ENCODE measurements at regions not wholly inside any gene's neighbourhood (a gene's known extent, or its start where the extent isn't known, plus 50 kb on each side); places are given as distances from the start of the nearest gene placed in this dataset.
A peak's percentile ranks its signal among the peaks of the same experiment; 100 is the strongest.

- Histone ChIP-seq H3K9me3 (no peaks in the 10 kb centered on the region), H3K36me3 (no peaks in the 10 kb centered on the region), H3K27ac (no peak overlapping the region), H3K4me3 (no peak overlapping the region), H3K27me3 (no peaks in the 10 kb centered on the region), H3K4me1 (no peaks in the 10 kb centered on the region)
- intact Hi-C loops (cut with DNase I): no loop called here
- TF ChIP-seq CTCF (IDR thresholded peaks at IDR 0.05): no peak
- DNase-seq (ENCODE audit: low spot score in 2 of 2): no peak
Measured at GRCh38 chr11:116071241-116071640, 567.0 kb upstream of the CADM1 start.

GRCh38 chr11:116070520-116070919 lies 566.3 kb upstream of the CADM1 start:
- intact Hi-C loops (cut with DNase I): no loop called here
- Histone ChIP-seq H3K9me3 (no peaks in the 10 kb centered on the region), H3K4me1 (no peaks in the 10 kb centered on the region), H3K27me3 (no peaks in the 10 kb centered on the region), H3K36me3 (no peaks in the 10 kb centered on the region), H3K4me3 (no peak overlapping the region), H3K27ac (no peak overlapping the region)
- DNase-seq (ENCODE audit: low spot score in 2 of 2): no peak
- no peak for TF ChIP-seq CTCF (IDR thresholded peaks at IDR 0.05)

GRCh38 chr11:116066777-116067176 lies 562.6 kb upstream of the CADM1 start:
- intact Hi-C loops (cut with DNase I): no loop called here
- H3K4me1 ChIP-seq: no peaks in the 10 kb centered on the region
- no peak overlapping the region for H3K27ac ChIP-seq
- no peak for TF ChIP-seq CTCF (IDR thresholded peaks at IDR 0.05)
- no peaks in the 10 kb centered on the region for H3K9me3 ChIP-seq
- no peak overlapping the region for H3K4me3 ChIP-seq
- DNase-seq (ENCODE audit: low spot score in 2 of 2): peak in 1 of 2 donors; percentile 11
- no peaks in the 10 kb centered on the region for H3K36me3 ChIP-seq
- H3K27me3 ChIP-seq: no peaks in the 10 kb centered on the region

- intact Hi-C loops (cut with DNase I): no loop called here
- Histone ChIP-seq H3K9me3 (no peaks in the 10 kb centered on the region), H3K4me1 (no peaks in the 10 kb centered on the region), H3K27me3 (no peaks in the 10 kb centered on the region), H3K4me3 (no peak overlapping the region), H3K27ac (no peak overlapping the region), H3K36me3 (no peaks in the 10 kb centered on the region)
- peak in 1 of 2 donors; percentile 2 for DNase-seq (ENCODE audit: low spot score in 2 of 2)
- TF ChIP-seq CTCF (IDR thresholded peaks at IDR 0.05): no peak
Measured at GRCh38 chr11:116065986-116066385, 561.8 kb upstream of the CADM1 start.

- Histone ChIP-seq H3K27ac (no peak overlapping the region), H3K27me3 (no peaks in the 10 kb centered on the region), H3K4me1 (no peaks in the 10 kb centered on the region), H3K9me3 (no peaks in the 10 kb centered on the region), H3K36me3 (no peaks in the 10 kb centered on the region), H3K4me3 (no peak overlapping the region)
- no peak for TF ChIP-seq CTCF (IDR thresholded peaks at IDR 0.05)
- intact Hi-C loops (cut with DNase I): no loop called here
- DNase-seq (ENCODE audit: low spot score in 2 of 2): peak in 1 of 2 donors; percentile 21
Measured at GRCh38 chr11:116065191-116065895, 561.1 kb upstream of the CADM1 start.
